Esophagus squamous epithelium (tissue), 5 donors: ENCODE measurements at regions not wholly inside any gene's neighbourhood (a gene's known extent, or its start where the extent isn't known, plus 50 kb on each side); places are given as distances from the start of the nearest gene placed in this dataset.

Source experiments
- DNase-seq: peaks from one replicate; lab custom pipeline; 2025; lab: John Stamatoyannopoulos, UW
- H3K27ac ChIP-seq, 4 donors: fragments of 200-600 bp; sonication (generic); one replicate each; pipeline ENCODE4 v1.5.1; 2016 to 2019; ENCODE audit warnings: mild to moderate bottlenecking in 1 of 4
- H3K27me3 ChIP-seq, 4 donors: fragments of 200-600 bp; sonication (generic); 1 replicate in 3 of 4; 2 replicates in 1 of 4; pipeline versions ENCODE4 v1.5.1 to v1.6.0; 2017 to 2021; ENCODE audit warnings: antibody characterized with exemption in 1 of 4
- H3K36me3 ChIP-seq, 3 donors: fragments of 200-600 bp; sonication (generic); one replicate each; pipeline ENCODE4 v1.5.1; 2016 to 2019
- H3K4me1 ChIP-seq, 3 donors: fragments of 200-600 bp; sonication (generic); one replicate each; pipeline ENCODE4 v1.5.1; 2017 to 2019
- H3K4me3 ChIP-seq, 4 donors: fragments of 200-600 bp; sonication (generic); 1 replicate in 3 of 4; 2 replicates in 1 of 4; pipeline ENCODE4 v1.5.1; 2016 to 2019; ENCODE audit warnings: mild to moderate bottlenecking in 2 of 4, moderate library complexity in 1 of 4
- H3K9me3 ChIP-seq, 3 donors: fragments of 200-600 bp; sonication (generic); one replicate each; pipeline ENCODE4 v1.5.1; 2016 to 2019
- POLR2A ChIP-seq, 4 donors: fragments of 450-650 bp; IDR thresholded peaks; one replicate each; pipeline ENCODE4 v1.6.1; 2017; ENCODE audit warnings: antibody characterized with exemption in 4 of 4, mild to moderate bottlenecking in 4 of 4, moderate library complexity in 3 of 4
- WGBS, 2 donors: methylation state at CpG; one replicate each; pipeline ENCODE4 v1.1.5; 2018; 5-methylcytosine and 5-hydroxymethylcytosine counted together
- intact Hi-C: fragments of 100-400 bp; cut with DNase I; formaldehyde crosslinking; loops from one replicate; pipeline ENCODE4 v1.15.0; 2022
- TF ChIP-seq, protein P1 (sequence below), 6 experiments: fragments of 450-650 bp in 4 of 6; fragments of 200-600 bp in 2 of 6; sonication (generic) in 2 of 6; IDR thresholded peaks; one replicate each; pipeline ENCODE4 v1.5.1; 2016 to 2019; ENCODE audit warnings: antibody characterized with exemption in 6 of 6, mild to moderate bottlenecking in 4 of 6, moderate library complexity in 4 of 6
- donor health status: DM: yes; HTN: yes; CAD: no.

DNA sequence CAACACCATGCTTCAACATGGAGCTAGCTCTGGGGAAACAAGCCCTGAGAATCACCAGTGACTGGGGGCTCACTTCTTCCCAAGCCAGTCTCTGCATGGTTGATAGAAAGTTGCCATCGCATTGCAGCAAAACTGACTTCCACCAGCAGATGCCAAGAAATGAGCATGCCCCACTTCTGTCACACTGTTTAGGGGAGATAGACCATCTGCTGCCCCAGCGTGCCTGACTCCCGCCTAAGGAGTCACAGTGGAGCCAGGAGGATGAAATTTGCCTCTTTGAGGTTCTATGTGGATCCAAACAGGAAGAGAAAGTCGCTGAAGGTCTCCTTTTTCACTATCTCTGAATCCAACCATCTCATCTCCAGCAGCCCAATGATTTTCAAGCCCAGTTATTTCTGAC is 116.7 kb upstream of the SLIT3 start:
- TF ChIP-seq POLR2A (IDR thresholded peaks at IDR 0.05): no peak
- TF ChIP-seq, protein P1, sequence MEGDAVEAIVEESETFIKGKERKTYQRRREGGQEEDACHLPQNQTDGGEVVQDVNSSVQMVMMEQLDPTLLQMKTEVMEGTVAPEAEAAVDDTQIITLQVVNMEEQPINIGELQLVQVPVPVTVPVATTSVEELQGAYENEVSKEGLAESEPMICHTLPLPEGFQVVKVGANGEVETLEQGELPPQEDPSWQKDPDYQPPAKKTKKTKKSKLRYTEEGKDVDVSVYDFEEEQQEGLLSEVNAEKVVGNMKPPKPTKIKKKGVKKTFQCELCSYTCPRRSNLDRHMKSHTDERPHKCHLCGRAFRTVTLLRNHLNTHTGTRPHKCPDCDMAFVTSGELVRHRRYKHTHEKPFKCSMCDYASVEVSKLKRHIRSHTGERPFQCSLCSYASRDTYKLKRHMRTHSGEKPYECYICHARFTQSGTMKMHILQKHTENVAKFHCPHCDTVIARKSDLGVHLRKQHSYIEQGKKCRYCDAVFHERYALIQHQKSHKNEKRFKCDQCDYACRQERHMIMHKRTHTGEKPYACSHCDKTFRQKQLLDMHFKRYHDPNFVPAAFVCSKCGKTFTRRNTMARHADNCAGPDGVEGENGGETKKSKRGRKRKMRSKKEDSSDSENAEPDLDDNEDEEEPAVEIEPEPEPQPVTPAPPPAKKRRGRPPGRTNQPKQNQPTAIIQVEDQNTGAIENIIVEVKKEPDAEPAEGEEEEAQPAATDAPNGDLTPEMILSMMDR (IDR thresholded peaks at IDR 0.05): no peak
- no peak overlapping the region for H3K4me3 ChIP-seq
- no peak for DNase-seq
- H3K27ac ChIP-seq: no peak overlapping the region
- WGBS, 2 donors: 75 to 83% methylated on average over 2 to 4 of the region's 4 CpGs
- peaks cover 0 to 14% (median 5%) of the 10 kb centered on the region in 3 donors for H3K4me1 ChIP-seq
- H3K36me3 ChIP-seq: no peaks in the 10 kb centered on the region
- no peaks in the 10 kb centered on the region for H3K9me3 ChIP-seq
- intact Hi-C loops: no loop called here
- no peaks in the 10 kb centered on the region for H3K27me3 ChIP-seq

DNA sequence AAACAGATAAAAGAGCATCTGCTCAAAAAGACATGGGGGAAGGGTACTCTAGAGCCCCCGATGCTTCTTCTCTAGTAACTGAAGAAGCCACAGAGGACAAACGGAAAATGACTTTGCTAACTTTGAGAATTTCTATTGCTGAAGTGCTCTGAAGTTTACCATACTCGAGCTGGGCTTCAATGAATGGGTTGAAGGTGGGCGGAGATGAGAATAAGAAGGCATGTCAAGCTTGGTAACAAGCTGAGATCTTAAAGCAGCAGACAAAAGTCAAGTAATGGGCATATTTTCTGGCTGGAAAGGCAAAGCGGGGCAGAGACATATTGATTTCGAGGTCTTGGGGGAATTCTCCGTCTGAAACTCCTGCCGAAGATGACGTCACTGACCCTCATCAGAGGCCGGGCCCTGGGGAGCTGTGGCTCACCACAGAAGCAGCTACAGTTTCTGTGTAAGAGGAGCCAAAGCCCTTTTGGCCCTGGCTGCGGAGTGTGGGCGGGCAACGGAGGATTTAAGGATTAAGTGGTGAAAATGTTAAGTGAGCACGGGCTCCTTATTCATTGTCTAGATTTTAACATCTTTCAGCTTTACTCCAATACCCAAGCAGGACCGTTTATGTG is 115.8 kb upstream of the SLIT3 start:
- no peak for DNase-seq
- TF ChIP-seq, protein P1 (IDR thresholded peaks at IDR 0.05): no peak
- no peak for TF ChIP-seq POLR2A (IDR thresholded peaks at IDR 0.05)
- Histone ChIP-seq H3K27me3 (no peaks in the 10 kb centered on the region), H3K4me1 (peaks cover 0 to 14% (median 5%) of the 10 kb centered on the region in 3 donors), H3K27ac (peak overlapping the region in 1 of 4 donors; percentile 15), H3K9me3 (no peaks in the 10 kb centered on the region), H3K36me3 (no peaks in the 10 kb centered on the region), H3K4me3 (no peak overlapping the region)
- intact Hi-C loops: no loop called here
- WGBS, 2 donors: 45 to 53% methylated on average over 15 of the region's 15 CpGs

DNA sequence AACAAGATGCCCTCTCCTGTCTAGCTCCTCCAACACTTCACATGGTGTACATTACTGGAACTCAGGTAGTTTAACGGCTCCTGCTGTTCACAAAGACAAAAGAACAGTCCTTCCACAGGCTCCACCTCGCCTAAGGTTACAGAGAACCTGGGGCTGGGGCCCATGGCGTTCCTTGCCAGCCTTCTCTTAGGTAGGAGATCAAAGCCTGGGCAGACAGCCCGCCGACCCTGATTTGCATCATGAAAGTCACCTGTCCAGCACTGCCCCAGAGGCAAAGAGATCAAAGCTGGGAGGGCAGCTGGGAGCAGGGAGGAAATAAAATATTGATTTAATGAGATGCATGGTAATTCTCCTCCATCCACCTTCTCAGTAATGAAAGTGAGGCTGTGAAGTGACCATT is 115.0 kb upstream of the SLIT3 start:
- 42 to 68% methylated on average over 4 of the region's 5 CpGs for WGBS, 2 donors
- TF ChIP-seq, protein P1 (IDR thresholded peaks at IDR 0.05): no peak
- no peak for TF ChIP-seq POLR2A (IDR thresholded peaks at IDR 0.05)
- Histone ChIP-seq H3K9me3 (no peaks in the 10 kb centered on the region), H3K4me3 (no peak overlapping the region), H3K36me3 (no peaks in the 10 kb centered on the region), H3K27ac (no peak overlapping the region), H3K4me1 (peaks cover 0 to 14% (median 5%) of the 10 kb centered on the region in 3 donors), H3K27me3 (no peaks in the 10 kb centered on the region)
- intact Hi-C loops: no loop called here
- no peak for DNase-seq

DNA sequence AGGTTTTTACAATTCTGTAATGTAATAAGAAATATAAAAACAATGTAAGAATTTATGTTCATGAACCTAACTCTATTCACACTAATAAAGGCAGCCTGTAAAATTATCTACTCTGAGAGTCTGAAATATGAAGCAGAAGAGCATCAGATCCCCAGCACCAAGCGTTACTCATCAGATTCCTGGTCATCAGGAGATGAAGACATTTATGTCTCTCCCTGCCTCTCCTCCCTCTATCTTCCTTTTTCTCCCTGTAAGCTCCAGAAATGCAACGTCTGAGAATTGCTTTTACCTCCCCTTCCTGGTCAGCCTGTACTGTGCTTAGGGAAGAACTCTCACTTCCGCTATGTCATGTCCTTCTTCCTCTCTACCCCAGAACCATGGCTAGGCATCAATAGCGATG is 114.4 kb upstream of the SLIT3 start:
- WGBS, 2 donors: 69% methylated on average over 4 of the region's 4 CpGs
- TF ChIP-seq POLR2A (IDR thresholded peaks at IDR 0.05): no peak
- TF ChIP-seq, protein P1 (IDR thresholded peaks at IDR 0.05): no peak
- no peaks in the 10 kb centered on the region for H3K36me3 ChIP-seq

DNA sequence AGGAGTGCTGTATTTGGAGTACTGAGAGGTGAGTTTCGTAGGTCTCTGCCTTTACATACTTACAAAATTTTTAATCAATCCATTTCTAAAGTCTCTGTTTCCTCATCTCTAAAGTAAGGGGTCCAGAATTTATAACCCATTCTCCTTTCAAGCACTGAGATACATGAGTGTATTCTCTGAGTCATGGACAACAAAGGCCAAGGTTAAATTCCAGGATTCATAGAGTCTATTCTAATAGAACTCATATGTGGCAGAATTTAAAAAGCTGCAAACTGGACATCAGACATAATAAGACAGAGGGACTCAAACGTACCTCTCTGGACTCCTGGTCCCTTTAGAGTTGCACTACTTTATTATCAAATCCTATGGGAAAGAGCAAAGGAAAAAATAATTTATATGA is 112.5 kb upstream of the SLIT3 start:
- H3K36me3 ChIP-seq: no peaks in the 10 kb centered on the region
- H3K4me1 ChIP-seq: peaks cover 0 to 14% (median 5%) of the 10 kb centered on the region in 3 donors
- intact Hi-C loops: no loop called here
- H3K9me3 ChIP-seq: no peaks in the 10 kb centered on the region
- H3K4me3 ChIP-seq: no peak overlapping the region
- H3K27me3 ChIP-seq: no peaks in the 10 kb centered on the region
- TF ChIP-seq, protein P1 (IDR thresholded peaks at IDR 0.05): no peak
- TF ChIP-seq POLR2A (IDR thresholded peaks at IDR 0.05): no peak
- 41 to 49% methylated on average over 2 of the region's 2 CpGs for WGBS, 2 donors
- no peak for DNase-seq
- no peak overlapping the region for H3K27ac ChIP-seq

More for the DNA sequence above, 114.4 kb upstream of the SLIT3 start:
- Histone ChIP-seq H3K27me3 (no peaks in the 10 kb centered on the region), H3K27ac (no peak overlapping the region), H3K4me3 (no peak overlapping the region), H3K4me1 (peaks cover 0 to 14% (median 5%) of the 10 kb centered on the region in 3 donors), H3K9me3 (no peaks in the 10 kb centered on the region)
- intact Hi-C loops: no loop called here
- no peak for DNase-seq
